Brain microvascular endothelial cell (primary cell): ENCODE measurements at regions not wholly inside any gene's neighbourhood (a gene's known extent, or its start where the extent isn't known, plus 50 kb on each side); places are given as distances from the start of the nearest gene placed in this dataset.

ENCODE experiments used
- DNase-seq: peaks from one replicate; pipeline ENCODE4 v3.0.0-alpha.2; 2020
- H3K27ac ChIP-seq: fragments of 250-450 bp; sonication (Bioruptor Pico); 2 replicates; pipeline ENCODE4 v1.5.1; 2020; ENCODE audit warnings: mild to moderate bottlenecking, moderate library complexity
- H3K27me3 ChIP-seq: fragments of 250-450 bp; sonication (Bioruptor Pico); replicated peaks from 2 replicates; pipeline ENCODE4 v1.5.1; 2020; ENCODE audit warnings: mild to moderate bottlenecking
- H3K36me3 ChIP-seq: fragments of 250-450 bp; sonication (Bioruptor Pico); replicated peaks from 2 replicates; pipeline ENCODE4 v1.5.1; 2020; ENCODE audit warnings: mild to moderate bottlenecking
- H3K4me3 ChIP-seq: 2 replicates; pipeline ENCODE4 v1.5.1; 2011; ENCODE audit warnings: low read depth, mild to moderate bottlenecking, control low read depth, low read length, moderate library complexity
- in situ Hi-C: cut with HindIII; loops from 2 replicates; pipeline ENCODE4 v1.10.0; 2017; ENCODE audit warnings: low sequenced_read_pairs, low pct_ligation_motif_present
- TF ChIP-seq, protein P1 (sequence below): IDR thresholded peaks from 2 replicates; pipeline ENCODE4 v1.5.1; 2011; ENCODE audit warnings: low read depth, mild to moderate bottlenecking, moderate library complexity, low read length, control low read depth, inconsistent platforms; ENCODE audit errors: missing control alignments

DNA sequence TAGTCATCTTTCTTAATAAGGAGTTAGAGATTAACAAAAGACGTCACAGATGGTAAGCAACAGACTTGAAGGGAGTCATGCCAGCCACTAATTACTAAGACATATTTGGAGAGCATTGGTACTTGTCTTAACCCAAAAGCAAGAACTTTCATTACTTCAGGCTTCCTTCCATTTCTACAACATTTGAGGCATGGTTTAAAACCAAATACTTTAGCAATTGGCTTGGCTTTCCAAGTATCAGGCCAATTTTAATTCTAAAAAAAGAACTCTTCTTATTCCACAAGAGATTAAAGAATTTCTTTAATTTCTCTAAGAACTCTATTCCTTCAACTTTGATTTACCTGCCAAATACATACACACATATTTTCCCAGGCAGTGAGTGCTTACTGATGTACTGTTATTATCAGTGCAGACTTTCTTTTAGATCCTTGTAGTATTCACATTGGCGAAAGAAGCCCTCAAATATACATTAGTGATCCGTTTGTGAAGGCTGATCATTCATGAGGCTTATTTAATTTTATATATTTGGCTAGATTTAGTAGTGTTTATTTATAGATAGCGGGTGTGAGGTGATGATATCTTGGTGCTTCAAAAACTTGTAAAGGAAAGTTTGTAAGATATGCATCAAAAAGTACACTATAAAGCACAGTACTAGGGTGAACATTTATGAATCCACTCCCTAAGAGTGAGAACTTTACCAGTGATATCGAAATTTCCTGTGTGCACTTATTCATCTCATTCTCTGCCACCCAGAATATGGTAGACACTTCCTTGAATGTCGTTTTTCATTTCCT, 229.2 kb downstream of the MFSD1 start:
- Histone ChIP-seq H3K36me3 (no peaks in the 10 kb centered on the region), H3K27ac (no peak overlapping the region), H3K4me3 (no peak overlapping the region), H3K27me3 (no peaks in the 10 kb centered on the region)
- in situ Hi-C loops, result no loop called here
- DNase-seq, result no peak
- TF ChIP-seq, protein P1, sequence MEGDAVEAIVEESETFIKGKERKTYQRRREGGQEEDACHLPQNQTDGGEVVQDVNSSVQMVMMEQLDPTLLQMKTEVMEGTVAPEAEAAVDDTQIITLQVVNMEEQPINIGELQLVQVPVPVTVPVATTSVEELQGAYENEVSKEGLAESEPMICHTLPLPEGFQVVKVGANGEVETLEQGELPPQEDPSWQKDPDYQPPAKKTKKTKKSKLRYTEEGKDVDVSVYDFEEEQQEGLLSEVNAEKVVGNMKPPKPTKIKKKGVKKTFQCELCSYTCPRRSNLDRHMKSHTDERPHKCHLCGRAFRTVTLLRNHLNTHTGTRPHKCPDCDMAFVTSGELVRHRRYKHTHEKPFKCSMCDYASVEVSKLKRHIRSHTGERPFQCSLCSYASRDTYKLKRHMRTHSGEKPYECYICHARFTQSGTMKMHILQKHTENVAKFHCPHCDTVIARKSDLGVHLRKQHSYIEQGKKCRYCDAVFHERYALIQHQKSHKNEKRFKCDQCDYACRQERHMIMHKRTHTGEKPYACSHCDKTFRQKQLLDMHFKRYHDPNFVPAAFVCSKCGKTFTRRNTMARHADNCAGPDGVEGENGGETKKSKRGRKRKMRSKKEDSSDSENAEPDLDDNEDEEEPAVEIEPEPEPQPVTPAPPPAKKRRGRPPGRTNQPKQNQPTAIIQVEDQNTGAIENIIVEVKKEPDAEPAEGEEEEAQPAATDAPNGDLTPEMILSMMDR, result no peak

DNA sequence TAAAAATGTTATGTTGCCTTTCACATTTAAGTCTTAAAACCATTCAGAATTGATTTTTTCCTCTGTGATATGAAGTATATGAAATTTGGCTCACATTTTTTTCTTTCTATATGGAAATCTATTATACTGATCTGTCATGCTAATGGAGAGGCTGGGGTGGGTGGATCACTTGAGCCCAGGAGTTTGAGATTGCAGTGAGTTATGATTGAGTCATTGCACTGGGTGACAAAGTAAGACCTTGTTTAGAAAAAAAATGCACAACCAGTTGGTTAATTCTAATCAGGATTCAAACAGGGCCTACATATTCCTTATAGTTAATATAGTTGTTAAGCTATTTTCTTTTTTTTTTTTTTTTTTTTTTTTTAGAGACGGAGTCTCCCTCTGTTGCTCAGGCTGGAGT, 230.5 kb downstream of the MFSD1 start:
- TF ChIP-seq, protein P1, result no peak
- in situ Hi-C loops, result no loop called here
- Histone ChIP-seq H3K27ac (no peak overlapping the region), H3K27me3 (no peaks in the 10 kb centered on the region), H3K4me3 (no peak overlapping the region), H3K36me3 (no peaks in the 10 kb centered on the region)
- peak; percentile 32 for DNase-seq

DNA sequence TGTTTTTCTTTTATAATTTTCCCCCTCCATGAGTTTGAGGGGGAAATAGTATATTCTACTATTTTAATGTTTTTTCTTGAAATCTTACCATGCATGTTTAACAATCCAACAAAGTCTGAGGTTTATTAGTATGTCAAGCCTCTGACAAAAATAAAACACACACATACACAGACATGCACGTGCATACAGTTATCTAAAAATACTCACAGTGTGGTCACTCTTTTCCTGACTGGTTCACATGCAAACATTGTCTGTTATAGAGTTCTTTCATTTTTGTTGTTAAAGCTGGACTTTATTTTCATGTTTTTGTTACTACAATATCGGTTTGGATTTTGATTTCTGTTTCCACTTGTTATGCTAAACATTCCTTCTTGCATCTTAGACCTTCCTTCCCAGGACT, 236.6 kb downstream of the MFSD1 start:
- TF ChIP-seq, protein P1, result no peak
- Histone ChIP-seq H3K27me3 (no peaks in the 10 kb centered on the region), H3K27ac (no peak overlapping the region), H3K4me3 (no peak overlapping the region), H3K36me3 (no peaks in the 10 kb centered on the region)
- DNase-seq, result no peak
- in situ Hi-C loops, result no loop called here

GRCh38 chr3:159039286-159039685, 237.4 kb downstream of the MFSD1 start:
- TF ChIP-seq, protein P1, result no peak
- no peak for DNase-seq
- Histone ChIP-seq H3K36me3 (no peaks in the 10 kb centered on the region), H3K4me3 (no peak overlapping the region), H3K27ac (no peak overlapping the region), H3K27me3 (no peaks in the 10 kb centered on the region)
- in situ Hi-C loops, result no loop called here

- Histone ChIP-seq H3K27me3 (no peaks in the 10 kb centered on the region), H3K27ac (no peak overlapping the region), H3K4me3 (no peak overlapping the region), H3K36me3 (no peaks in the 10 kb centered on the region)
- in situ Hi-C loops, result no loop called here
- TF ChIP-seq, protein P1, result no peak
- no peak for DNase-seq
Measured at GRCh38 chr3:159045279-159045885, 243.5 kb downstream of the MFSD1 start.
